ENCODE measurements at regions not wholly inside any gene's neighbourhood (a gene's known extent, or its start where the extent isn't known, plus 50 kb on each side); places are given as distances from the start of the nearest gene placed in this dataset.

GRCh38 chr12:68559984-68560850 lies 50.5 kb upstream of the RAP1B start:
- no peaks in the 10 kb centered on the region for H3K9me2 ChIP-seq (ENCODE audit: insufficient read depth)
- POLR2A ChIA-PET, result no interaction called here
- ATAC-seq, result no peak
- CTCF ChIA-PET, result no interaction called here
- no peak overlapping the region for H2AFZ ChIP-seq (ENCODE audit: low read depth, low read length, poor library complexity, severe bottlenecking)
- H3K27ac ChIP-seq (ENCODE audit: low read depth, low read length), result no peak overlapping the region
- DNase-seq (ENCODE audit: low read depth, low spot score), result no peak
- no TSS peak for BruUV-seq (replicated peaks)
- no peak overlapping the region for H3K4me2 ChIP-seq (ENCODE audit: low read length)
- no peak overlapping the region for H3K4me3 ChIP-seq (replicated peaks in 1 of 2; ENCODE audit: low read depth in 1 of 2, low read length in 2 of 2)
- no peaks in the 10 kb centered on the region for H3K79me2 ChIP-seq (ENCODE audit: insufficient read depth, low read length)
- no peaks in the 10 kb centered on the region for H4K20me1 ChIP-seq (ENCODE audit: insufficient read depth)
- intact Hi-C loops (cut with micrococcal nuclease), result no loop called here
- H3K36me3 ChIP-seq (ENCODE audit: control insufficient read depth in 1 of 2, insufficient read depth in 2 of 2, low read length in 2 of 2), result no peaks in the 10 kb centered on the region
- no peak for TF ChIP-seq EGR1 (IDR thresholded peaks at IDR 0.05; ENCODE audit: low read depth)
- TF ChIP-seq FOSL1 (IDR thresholded peaks at IDR 0.05; ENCODE audit: low read depth), result no peak
- no peaks in the 10 kb centered on the region for H3K9me3 ChIP-seq (ENCODE audit: control insufficient read depth in 1 of 2, insufficient read depth in 1 of 2, low read depth in 1 of 2, low read length in 2 of 2)
- no peaks in the 10 kb centered on the region for H3K27me3 ChIP-seq (ENCODE audit: insufficient read depth, low read length)
- peaks cover 0 to 13% of the 10 kb centered on the region in 2 experiments; a peak in 2 of 4 replicates for H3K4me1 ChIP-seq (ENCODE audit: control insufficient read depth in 1 of 2, insufficient read depth in 2 of 2, low read length in 2 of 2)
- H3K9ac ChIP-seq (ENCODE audit: low read length), result no peak overlapping the region
- RAD21 ChIA-PET (ENCODE audit: low non-redundant PET in 1 of 2, low total read pairs in 2 of 2, uncharacterized antibody in 2 of 2, unreplicated experiment in 2 of 2), result no interaction called here

- no peaks in the 10 kb centered on the region for H4K20me1 ChIP-seq (ENCODE audit: insufficient read depth)
- no peak overlapping the region for H3K4me2 ChIP-seq (ENCODE audit: low read length)
- ATAC-seq, result no peak
- no peak overlapping the region for H3K4me3 ChIP-seq (replicated peaks in 1 of 2; ENCODE audit: low read depth in 1 of 2, low read length in 2 of 2)
- no peaks in the 10 kb centered on the region for H3K36me3 ChIP-seq (ENCODE audit: control insufficient read depth in 1 of 2, insufficient read depth in 2 of 2, low read length in 2 of 2)
- H3K9me2 ChIP-seq (ENCODE audit: insufficient read depth), result no peaks in the 10 kb centered on the region
- ChIA-PET CTCF (no interaction called here), POLR2A (no interaction called here), RAD21 (ENCODE audit: low non-redundant PET in 1 of 2, low total read pairs in 2 of 2, uncharacterized antibody in 2 of 2, unreplicated experiment in 2 of 2) (no interaction called here)
- no peak overlapping the region for H3K9ac ChIP-seq (ENCODE audit: low read length)
- H3K4me1 ChIP-seq (ENCODE audit: control insufficient read depth in 1 of 2, insufficient read depth in 2 of 2, low read length in 2 of 2), result peaks cover 0 to 20% of the 10 kb centered on the region in 2 experiments; a peak in 2 of 4 replicates
- DNase-seq (ENCODE audit: low read depth, low spot score), result no peak
- H3K79me2 ChIP-seq (ENCODE audit: insufficient read depth, low read length), result no peaks in the 10 kb centered on the region
- H3K9me3 ChIP-seq (ENCODE audit: control insufficient read depth in 1 of 2, insufficient read depth in 1 of 2, low read depth in 1 of 2, low read length in 2 of 2), result no peaks in the 10 kb centered on the region
- BruUV-seq (replicated peaks), result no TSS peak
- H2AFZ ChIP-seq (ENCODE audit: low read depth, low read length, poor library complexity, severe bottlenecking), result no peak overlapping the region
- no peak overlapping the region for H3K27ac ChIP-seq (ENCODE audit: low read depth, low read length)
- no peaks in the 10 kb centered on the region for H3K27me3 ChIP-seq (ENCODE audit: insufficient read depth, low read length)
- intact Hi-C loops (cut with micrococcal nuclease), result no loop called here
- TF ChIP-seq SRF (IDR thresholded peaks at IDR 0.05; ENCODE audit: low read depth), result no peak
- no peak for TF ChIP-seq POLR2A (IDR thresholded peaks at IDR 0.05; ENCODE audit: borderline replicate concordance, extremely low read depth, insufficient read depth, insufficient read length)
- TF ChIP-seq MAX (IDR thresholded peaks at IDR 0.05), result no peak
- no peak for TF ChIP-seq YY1 (IDR thresholded peaks at IDR 0.05; ENCODE audit: extremely low read depth, insufficient replicate concordance, low read depth, low read length)
- TF ChIP-seq ATF3 (IDR thresholded peaks at IDR 0.05), result no peak
- TF ChIP-seq CEBPB (IDR thresholded peaks at IDR 0.05; ENCODE audit: low read depth), result no peak
- no peak for TF ChIP-seq SIN3A (IDR thresholded peaks at IDR 0.05; ENCODE audit: low read depth)
- TF ChIP-seq TCF7L2 (IDR thresholded peaks at IDR 0.05; ENCODE audit: borderline replicate concordance, extremely low read depth, insufficient read depth, insufficient read length), result no peak
- TF ChIP-seq REST (IDR thresholded peaks at IDR 0.05; ENCODE audit: low read depth), result no peak
- no peak for TF ChIP-seq ZFX (IDR thresholded peaks at IDR 0.05)
Observed at GRCh38 chr12:68560851-68561422, 49.8 kb upstream of the RAP1B start.
